Spleen (tissue), 11 donors: ENCODE measurements at regions not wholly inside any gene's neighbourhood (a gene's known extent, or its start where the extent isn't known, plus 50 kb on each side); places are given as distances from the start of the nearest gene placed in this dataset.

ENCODE experiments used
- DNase-seq: peaks from one replicate; pipeline ENCODE4 v3.0.0-alpha.2; 2020
- H3K27ac ChIP-seq, 8 donors: fragments of 200-600 bp; sonication (generic) in 7 of 8; 1 replicate in 4 of 8; 2 replicates in 4 of 8; pipeline versions ENCODE4 v1.5.0 to v1.8.0; 2016 to 2021; ENCODE audit warnings: inconsistent platforms in 4 of 8, mild to moderate bottlenecking in 4 of 8, moderate library complexity in 1 of 8
- H3K27me3 ChIP-seq, 7 donors: fragments of 200-600 bp; sonication (generic) in 6 of 7; replicated peaks in 1 of 7; 1 replicate in 4 of 7; 2 replicates in 3 of 7; pipeline versions ENCODE4 v1.5.0 to v1.8.0; 2016 to 2021; ENCODE audit warnings: inconsistent platforms in 3 of 7, mild to moderate bottlenecking in 1 of 7
- H3K36me3 ChIP-seq, 6 donors: fragments of 200-600 bp; sonication (generic) in 5 of 6; 1 replicate in 4 of 6; 2 replicates in 2 of 6; pipeline versions ENCODE4 v1.5.0 to v1.8.0; 2016 to 2021; ENCODE audit warnings: inconsistent platforms in 2 of 6
- H3K4me1 ChIP-seq, 6 donors: fragments of 200-600 bp; sonication (generic) in 5 of 6; 1 replicate in 3 of 6; 2 replicates in 3 of 6; pipeline versions ENCODE4 v1.5.0 to v1.8.0; 2016 to 2021; ENCODE audit warnings: inconsistent platforms in 3 of 6
- H3K4me3 ChIP-seq, 8 donors: fragments of 200-600 bp; sonication (generic) in 7 of 8; 1 replicate in 4 of 8; 2 replicates in 4 of 8; pipeline versions ENCODE4 v1.5.0 to v1.8.0; 2016 to 2021; ENCODE audit warnings: inconsistent platforms in 4 of 8, mild to moderate bottlenecking in 4 of 8, moderate library complexity in 2 of 8
- H3K9me3 ChIP-seq, 8 donors: fragments of 200-600 bp; sonication (generic) in 7 of 8; 1 replicate in 4 of 8; 2 replicates in 4 of 8; pipeline versions ENCODE4 v1.5.0 to v1.8.0; 2016 to 2021; ENCODE audit warnings: inconsistent platforms in 4 of 8
- CTCF ChIP-seq, 11 experiments: fragments of 200-600 bp in 7 of 11; fragments of 450-650 bp in 4 of 11; sonication (generic) in 4 of 11; IDR thresholded peaks in 8 of 11; conservative IDR thresholded peaks in 3 of 11; 1 replicate in 7 of 11; 2 replicates in 4 of 11; pipeline versions ENCODE4 v1.4.0 to v1.8.0; 2016 to 2021; ENCODE audit warnings: antibody characterized with exemption in 11 of 11, inconsistent platforms in 4 of 11, mild to moderate bottlenecking in 1 of 11
- POLR2A ChIP-seq, 3 donors: fragments of 450-650 bp; IDR thresholded peaks; one replicate each; pipeline ENCODE4 v1.5.1; 2017; ENCODE audit warnings: antibody characterized with exemption in 3 of 3, mild to moderate bottlenecking in 1 of 3
- POLR2AphosphoS5 ChIP-seq, 3 donors: sonication (generic); formaldehyde crosslinking; IDR thresholded peaks; one replicate each; pipeline ENCODE4 v1.5.1; 2017; ENCODE audit warnings: antibody characterized with exemption in 3 of 3
- WGBS, 5 donors: extraction: QIAGEN DNeasy Blood & Tissue Kit in 3 of 5; methylation state at CpG; one replicate each; pipeline versions ENCODE4 v1.1.5 to v1.1.7; 2013 to 2018; 5-methylcytosine and 5-hydroxymethylcytosine counted together
- intact Hi-C: fragments of 100-400 bp; cut with DNase I; formaldehyde crosslinking; loops from one replicate; pipeline ENCODE4 v1.15.0; 2023; ENCODE audit warnings: low total_unique reads
- donor health status: healthy with polysubstance abuse.
- donor health status: DM: no; HTN: no; CAD: no; lungs with moderate emphysema.
- donor health status: DM: no; HTN: no; CAD: no.
- donor health status: Bipolar disorder and iron deficiency.
- donor health status: healthy.
- donor health status: DM: no; HTN: no; CAD: no.
- donor health status: DM: yes; HTN: yes; CAD: no.

GRCh38 chr10:22770270-22770669, 55.9 kb upstream of the PIP4K2A start:
- Histone ChIP-seq H3K27ac (no peak overlapping the region), H3K4me3 (no peak overlapping the region), H3K27me3 (no peaks in the 10 kb centered on the region), H3K36me3 (no peaks in the 10 kb centered on the region), H3K9me3 (peaks cover 0 to 15% (median 3%) of the 10 kb centered on the region in 8 donors), H3K4me1 (peaks cover 5 to 28% (median 22%) of the 10 kb centered on the region in 6 donors)
- intact Hi-C loops = no loop called here
- DNase-seq = no peak
- WGBS, 5 donors = 80 to 90% (median 85%) methylated on average over 1 of the region's 1 CpG
- TF ChIP-seq POLR2AphosphoS5 (IDR thresholded peaks at IDR 0.05) = no peak
- no peak for TF ChIP-seq CTCF (IDR thresholded peaks at IDR 0.05 in 8 of 11, conservative IDR thresholded peaks at IDR 0.05 in 3 of 11)
- no peak for TF ChIP-seq POLR2A (IDR thresholded peaks at IDR 0.05)

GRCh38 chr10:22767859-22768258, 53.5 kb upstream of the PIP4K2A start:
- DNase-seq = no peak
- TF ChIP-seq POLR2AphosphoS5 (IDR thresholded peaks at IDR 0.05) = no peak
- no peak for TF ChIP-seq CTCF (IDR thresholded peaks at IDR 0.05 in 8 of 11, conservative IDR thresholded peaks at IDR 0.05 in 3 of 11)
- no peak for TF ChIP-seq POLR2A (IDR thresholded peaks at IDR 0.05)
- H3K27me3 ChIP-seq = no peaks in the 10 kb centered on the region
- peak overlapping the region in 5 of 8 donors; percentile 9 to 72 (median 36) for H3K27ac ChIP-seq
- WGBS, 5 donors = 67 to 81% (median 76%) methylated on average over 2 of the region's 2 CpGs
- peaks cover 0 to 15% (median 3%) of the 10 kb centered on the region in 8 donors for H3K9me3 ChIP-seq
- H3K4me3 ChIP-seq = no peak overlapping the region
- intact Hi-C loops = no loop called here
- peaks cover 5 to 36% (median 27%) of the 10 kb centered on the region in 6 donors for H3K4me1 ChIP-seq
- no peaks in the 10 kb centered on the region for H3K36me3 ChIP-seq

GRCh38 chr10:22766693-22767092, 52.3 kb upstream of the PIP4K2A start:
- TF ChIP-seq POLR2A (IDR thresholded peaks at IDR 0.05) = no peak
- no peak for TF ChIP-seq CTCF (IDR thresholded peaks at IDR 0.05 in 8 of 11, conservative IDR thresholded peaks at IDR 0.05 in 3 of 11)
- no peak for TF ChIP-seq POLR2AphosphoS5 (IDR thresholded peaks at IDR 0.05)
- H3K36me3 ChIP-seq = no peaks in the 10 kb centered on the region
- H3K9me3 ChIP-seq = peaks cover 0 to 13% (median 1%) of the 10 kb centered on the region in 8 donors
- no peaks in the 10 kb centered on the region for H3K27me3 ChIP-seq
- peak overlapping the region in 5 of 8 donors; percentile 29 to 72 (median 36) for H3K27ac ChIP-seq
- 48 to 75% (median 70%) methylated on average over 3 of the region's 3 CpGs for WGBS, 5 donors
- no peak for DNase-seq
- intact Hi-C loops = no loop called here
- H3K4me3 ChIP-seq = no peak overlapping the region
- H3K4me1 ChIP-seq = peaks cover 5 to 36% (median 27%) of the 10 kb centered on the region in 6 donors

- Histone ChIP-seq H3K4me3 (no peak overlapping the region), H3K36me3 (no peaks in the 10 kb centered on the region), H3K27ac (peak overlapping the region in 5 of 8 donors; percentile 29 to 72 (median 36)), H3K4me1 (peaks cover 5 to 36% (median 27%) of the 10 kb centered on the region in 6 donors), H3K9me3 (peaks cover 0 to 8% (median 0%) of the 10 kb centered on the region in 8 donors), H3K27me3 (no peaks in the 10 kb centered on the region)
- 70 to 77% (median 74%) methylated on average over 6 of the region's 6 CpGs for WGBS, 5 donors
- TF ChIP-seq POLR2A (IDR thresholded peaks at IDR 0.05) (no peak), CTCF (IDR thresholded peaks at IDR 0.05 in 8 of 11, conservative IDR thresholded peaks at IDR 0.05 in 3 of 11) (no peak), POLR2AphosphoS5 (IDR thresholded peaks at IDR 0.05) (no peak)
- intact Hi-C loops = no loop called here
- DNase-seq = no peak
These were observed 51.5 kb upstream of the PIP4K2A start for GRCh38 chr10:22765660-22766547.
